ENCODE measurements at regions not wholly inside any gene's neighbourhood (a gene's known extent, or its start where the extent isn't known, plus 50 kb on each side); places are given as distances from the start of the nearest gene placed in this dataset.

DNA sequence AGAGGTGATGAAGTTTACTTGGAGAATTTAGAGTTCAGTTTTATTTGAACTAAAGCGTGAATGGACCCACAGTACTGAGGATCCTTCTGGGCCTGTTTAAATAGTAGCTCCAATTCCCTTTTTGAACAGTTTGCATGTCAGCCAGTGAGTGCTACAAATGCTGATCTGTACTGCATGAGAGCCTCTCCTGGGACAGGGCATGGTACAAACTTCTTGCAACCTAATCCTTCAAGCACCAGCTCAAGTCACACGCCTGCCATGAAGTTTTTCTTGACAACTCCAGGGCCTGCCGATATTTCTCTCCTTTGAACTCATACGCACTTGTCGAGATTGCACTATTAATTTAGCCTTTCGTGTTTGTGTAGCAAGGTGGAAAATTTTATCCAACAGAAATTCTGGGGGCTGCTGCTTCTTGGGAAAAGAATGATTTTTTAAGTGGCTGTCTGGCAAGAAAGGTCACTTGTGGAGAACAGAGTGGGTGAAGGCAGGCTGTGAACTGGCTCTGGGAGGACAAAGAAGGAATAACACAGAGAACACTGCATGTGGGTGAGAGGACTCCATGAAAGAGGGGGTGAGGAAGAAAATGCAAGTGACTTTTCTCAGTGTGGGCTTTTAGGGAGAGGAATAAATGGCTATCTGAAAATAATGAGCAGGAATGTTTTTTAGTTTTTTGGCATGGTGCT lies 192.5 kb downstream of the NDFIP2 start:
- Mint-ChIP-seq H3K27ac (ENCODE audit: unreplicated experiment) (no peak overlapping the region), H3K36me3 (ENCODE audit: low read depth, unreplicated experiment) (no peaks in the 10 kb centered on the region), H3K4me3 (ENCODE audit: unreplicated experiment) (no peak overlapping the region), H3K9me3 (ENCODE audit: unreplicated experiment) (no peaks in the 10 kb centered on the region), H3K4me1 (ENCODE audit: unreplicated experiment) (no peaks in the 10 kb centered on the region), H3K27me3 (ENCODE audit: unreplicated experiment) (peaks cover 3% of the 10 kb centered on the region)
- no peak for DNase-seq (ENCODE audit: low spot score)
- TF ChIP-seq CTCF (IDR thresholded peaks at IDR 0.05; ENCODE audit: unreplicated experiment), result no peak

DNA sequence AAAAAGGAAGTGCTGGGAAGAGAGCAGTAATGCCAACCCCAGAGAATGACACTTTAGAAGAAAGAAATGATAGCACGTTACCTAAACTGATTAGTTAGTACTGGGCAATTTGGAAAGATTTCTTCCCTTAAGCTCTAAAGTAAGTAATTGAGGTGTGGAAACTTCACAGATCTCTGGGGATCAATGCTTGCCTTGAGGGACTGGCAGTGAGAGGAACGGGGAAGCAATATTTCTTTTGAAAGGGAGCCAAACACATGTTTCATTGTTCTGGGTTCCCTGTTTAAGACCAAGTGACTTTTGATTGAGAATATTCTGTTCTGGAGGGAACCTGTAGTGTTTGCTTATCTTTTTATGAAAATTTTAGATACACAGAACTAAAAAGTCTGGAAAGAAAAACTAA lies 190.5 kb downstream of the NDFIP2 start:
- H3K27me3 Mint-ChIP-seq (ENCODE audit: unreplicated experiment), result peaks cover 3% of the 10 kb centered on the region

GRCh38 chr13:79668201-79668752 lies 187.3 kb downstream of the NDFIP2 start:
- no peaks in the 10 kb centered on the region for H3K9me3 Mint-ChIP-seq (ENCODE audit: unreplicated experiment)
- no peak overlapping the region for H3K27ac Mint-ChIP-seq (ENCODE audit: unreplicated experiment)
- no peak for DNase-seq (ENCODE audit: low spot score)
- no peak for TF ChIP-seq CTCF (IDR thresholded peaks at IDR 0.05; ENCODE audit: unreplicated experiment)
- H3K36me3 Mint-ChIP-seq (ENCODE audit: low read depth, unreplicated experiment), result no peaks in the 10 kb centered on the region
- no peaks in the 10 kb centered on the region for H3K27me3 Mint-ChIP-seq (ENCODE audit: unreplicated experiment)
- H3K4me1 Mint-ChIP-seq (ENCODE audit: unreplicated experiment), result no peaks in the 10 kb centered on the region
- no peak overlapping the region for H3K4me3 Mint-ChIP-seq (ENCODE audit: unreplicated experiment)

More for the DNA sequence above, 190.5 kb downstream of the NDFIP2 start:
- Mint-ChIP-seq H3K4me3 (ENCODE audit: unreplicated experiment) (no peak overlapping the region), H3K27ac (ENCODE audit: unreplicated experiment) (no peak overlapping the region), H3K36me3 (ENCODE audit: low read depth, unreplicated experiment) (no peaks in the 10 kb centered on the region), H3K9me3 (ENCODE audit: unreplicated experiment) (no peaks in the 10 kb centered on the region), H3K4me1 (ENCODE audit: unreplicated experiment) (no peaks in the 10 kb centered on the region)
- no peak for TF ChIP-seq CTCF (IDR thresholded peaks at IDR 0.05; ENCODE audit: unreplicated experiment)
- no peak for DNase-seq (ENCODE audit: low spot score)

DNA sequence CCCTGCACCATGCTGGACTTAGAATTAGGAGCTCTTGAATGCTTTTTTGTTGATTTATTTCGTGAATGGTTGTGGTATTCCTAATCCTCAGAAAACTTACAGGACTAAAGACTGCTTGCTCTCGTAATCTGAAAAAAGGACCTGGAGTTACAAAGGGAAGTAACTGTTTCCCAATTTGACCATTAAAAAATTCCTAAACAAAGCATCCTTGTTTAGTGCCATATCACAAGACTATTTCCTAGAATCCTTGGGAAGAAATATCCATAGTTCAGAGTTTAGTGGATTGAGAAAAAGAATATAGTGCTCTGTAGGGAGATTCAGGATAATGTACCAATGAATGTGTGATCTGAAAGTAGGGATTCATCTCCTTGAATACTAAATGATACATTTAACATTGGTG lies 186.8 kb downstream of the NDFIP2 start:
- Mint-ChIP-seq H3K27ac (ENCODE audit: unreplicated experiment) (no peak overlapping the region), H3K4me3 (ENCODE audit: unreplicated experiment) (no peak overlapping the region), H3K36me3 (ENCODE audit: low read depth, unreplicated experiment) (no peaks in the 10 kb centered on the region), H3K9me3 (ENCODE audit: unreplicated experiment) (no peaks in the 10 kb centered on the region), H3K27me3 (ENCODE audit: unreplicated experiment) (no peaks in the 10 kb centered on the region), H3K4me1 (ENCODE audit: unreplicated experiment) (peaks cover 1% of the 10 kb centered on the region)
- no peak for TF ChIP-seq CTCF (IDR thresholded peaks at IDR 0.05; ENCODE audit: unreplicated experiment)
- no peak for DNase-seq (ENCODE audit: low spot score)

DNA sequence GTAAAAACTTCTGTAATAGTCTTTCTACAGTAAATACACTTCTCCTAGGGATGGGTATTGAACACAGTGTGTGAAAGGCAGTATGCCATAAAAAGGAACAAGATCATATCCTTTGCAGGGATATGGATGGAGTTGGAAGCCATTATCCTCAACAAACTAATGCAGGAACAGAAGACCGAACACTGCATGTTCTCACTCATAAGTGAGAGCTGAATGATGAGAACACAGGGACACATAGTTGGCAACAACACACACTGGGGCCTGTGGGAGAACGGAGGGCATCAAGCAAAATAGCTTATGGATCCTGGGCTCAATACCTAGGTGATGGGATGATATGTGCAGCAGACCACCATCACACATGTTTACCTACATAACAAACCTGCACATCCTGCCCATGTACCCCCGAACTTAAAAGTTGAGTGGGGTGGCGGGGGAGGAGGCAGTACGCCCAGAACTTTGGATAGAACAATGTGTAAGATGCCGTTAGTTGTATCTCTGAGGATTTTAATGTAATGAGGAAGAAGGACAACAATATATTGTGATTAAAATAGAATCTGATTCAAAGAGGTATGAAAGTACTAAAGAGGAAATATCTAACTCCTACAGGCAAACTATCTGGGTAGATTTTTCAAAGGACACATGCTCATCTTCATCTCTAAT lies 183.2 kb downstream of the NDFIP2 start:
- no peaks in the 10 kb centered on the region for H3K27me3 Mint-ChIP-seq (ENCODE audit: unreplicated experiment)
- H3K4me1 Mint-ChIP-seq (ENCODE audit: unreplicated experiment), result peaks cover 5% of the 10 kb centered on the region
- TF ChIP-seq CTCF (IDR thresholded peaks at IDR 0.05; ENCODE audit: unreplicated experiment), result no peak
- H3K27ac Mint-ChIP-seq (ENCODE audit: unreplicated experiment), result no peak overlapping the region
- DNase-seq (ENCODE audit: low spot score), result no peak
- no peaks in the 10 kb centered on the region for H3K36me3 Mint-ChIP-seq (ENCODE audit: low read depth, unreplicated experiment)
- no peak overlapping the region for H3K4me3 Mint-ChIP-seq (ENCODE audit: unreplicated experiment)
- H3K9me3 Mint-ChIP-seq (ENCODE audit: unreplicated experiment), result no peaks in the 10 kb centered on the region

Data from endothelial cell (in vitro differentiated cells).